ENCODE measurements at regions not wholly inside any gene's neighbourhood (a gene's known extent, or its start where the extent isn't known, plus 50 kb on each side); places are given as distances from the start of the nearest gene placed in this dataset.
A peak's percentile ranks its signal among the peaks of the same experiment; 100 is the strongest.
"Not testable (repeated sequence)": the region's sequence is repeated elsewhere in the genome, so short reads cannot be mapped to it uniquely, and the experiment has no call there.

DNA sequence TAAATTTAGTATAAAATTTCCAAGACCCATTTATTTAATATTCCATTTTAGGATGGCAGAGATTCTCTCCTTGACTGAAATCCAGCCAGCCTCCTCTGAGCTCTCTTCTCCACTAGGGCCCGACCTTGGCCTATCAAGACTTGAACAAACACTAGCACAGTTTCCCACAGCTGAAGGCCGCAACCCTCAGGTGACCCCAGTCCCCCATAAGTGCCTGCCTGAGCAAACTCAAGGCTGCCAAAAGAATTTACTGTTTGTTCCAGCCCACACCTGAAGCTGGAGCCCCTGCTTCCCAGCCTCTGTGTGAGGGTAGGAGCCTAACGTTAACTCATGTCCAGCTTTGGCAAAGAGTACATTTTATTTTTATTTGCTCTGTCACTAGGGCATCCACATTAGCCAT, 629.0 kb upstream of the ZFP42 start:
- no peak for DNase-seq

DNA sequence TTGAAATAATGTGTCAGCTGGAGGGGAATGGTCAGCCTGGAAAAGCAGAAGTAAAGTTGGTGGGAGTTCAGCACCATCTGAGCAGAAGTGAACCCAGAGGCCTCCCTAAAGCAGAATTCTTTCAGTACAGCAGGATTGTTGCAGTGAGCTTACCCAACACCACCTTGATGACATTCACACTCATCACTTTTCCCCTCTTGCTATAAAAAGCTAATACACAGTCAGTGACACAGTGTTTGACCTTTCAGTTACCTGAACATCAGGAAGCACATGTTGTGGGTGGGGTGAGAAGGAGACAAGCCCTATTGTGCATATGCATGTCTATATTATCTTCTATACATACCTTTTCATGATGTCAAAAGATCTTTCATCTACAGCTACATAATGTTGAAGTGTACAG, 624.7 kb upstream of the ZFP42 start:
- no peak for DNase-seq

DNA sequence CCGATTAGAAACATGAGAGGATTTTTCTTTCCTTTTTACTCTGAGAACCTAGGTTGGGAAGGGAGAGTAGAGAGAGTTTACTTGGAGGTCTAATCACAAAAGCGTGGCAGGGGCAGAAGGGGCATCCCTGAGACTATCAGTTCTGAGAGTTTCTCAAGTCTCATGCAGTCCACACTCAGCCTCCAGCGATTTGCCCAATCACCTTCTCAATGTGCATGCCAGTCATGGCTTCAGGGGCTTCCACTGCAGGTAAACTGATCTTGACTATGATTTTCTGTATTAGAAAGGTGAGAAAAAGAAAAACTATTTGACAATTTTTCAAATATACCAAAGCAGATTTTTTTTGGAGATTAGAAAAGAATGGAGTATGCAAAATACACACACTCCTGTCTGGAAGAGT, 617.1 kb upstream of the ZFP42 start:
- DNase-seq = no peak

DNA sequence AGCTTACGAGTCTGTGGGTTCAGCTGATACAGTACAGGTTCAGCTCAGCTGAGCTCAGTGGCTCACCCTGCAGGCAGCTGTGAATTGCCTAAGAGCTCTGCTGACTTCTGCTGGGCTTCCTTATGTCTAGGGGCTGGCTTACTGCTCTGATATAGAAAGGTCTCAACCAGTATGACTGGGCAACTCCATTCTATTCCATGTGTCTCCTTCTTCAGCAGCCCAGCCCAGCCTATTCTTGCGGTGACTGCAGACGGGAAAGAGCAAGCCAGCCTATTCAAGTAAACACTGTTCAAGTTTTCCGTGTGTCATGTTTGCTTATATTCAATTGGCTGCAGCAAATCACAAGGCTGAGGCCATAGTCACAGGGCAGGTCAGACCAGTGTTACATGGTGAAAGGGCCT, 615.4 kb upstream of the ZFP42 start:
- no peak for DNase-seq

DNA sequence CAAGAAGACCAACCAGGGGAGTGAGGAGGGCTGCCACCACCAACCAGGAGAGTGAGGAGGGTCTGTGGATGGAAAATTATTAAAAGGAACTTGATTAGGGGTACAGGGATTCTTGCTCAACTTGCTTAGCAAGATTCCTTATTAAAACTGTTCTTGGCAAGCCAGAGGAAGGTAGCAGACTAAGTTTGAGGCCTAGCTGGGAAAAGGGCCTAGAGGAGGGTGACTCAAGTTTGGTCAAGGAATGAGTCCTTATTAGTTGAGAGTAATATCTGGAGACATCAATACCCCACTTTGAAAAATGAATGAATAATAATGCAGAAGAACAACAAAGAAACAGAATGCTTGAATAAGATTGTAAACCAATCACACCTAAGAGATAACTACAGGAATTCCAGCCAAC, 612.4 kb upstream of the ZFP42 start:
- no peak for DNase-seq

DNA sequence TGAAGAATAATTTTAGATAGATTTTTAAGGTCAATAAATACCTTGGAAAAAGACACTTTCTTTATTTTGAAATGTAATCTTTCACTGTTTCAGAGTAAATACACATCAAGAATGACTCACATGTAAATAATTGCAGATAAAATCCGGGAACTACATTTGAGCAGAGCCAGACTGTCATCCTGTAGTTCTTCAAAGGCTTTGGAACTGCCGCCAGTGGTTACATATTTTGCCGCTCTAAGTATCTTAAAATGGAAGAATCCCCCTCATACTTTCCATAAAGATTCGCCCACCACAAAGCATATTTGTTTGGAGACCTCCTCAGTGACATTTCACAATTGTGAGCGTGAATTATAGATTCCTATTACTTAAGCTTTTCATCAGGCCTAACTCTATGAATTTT, 607.8 kb upstream of the ZFP42 start:
- DNase-seq = no peak

DNA sequence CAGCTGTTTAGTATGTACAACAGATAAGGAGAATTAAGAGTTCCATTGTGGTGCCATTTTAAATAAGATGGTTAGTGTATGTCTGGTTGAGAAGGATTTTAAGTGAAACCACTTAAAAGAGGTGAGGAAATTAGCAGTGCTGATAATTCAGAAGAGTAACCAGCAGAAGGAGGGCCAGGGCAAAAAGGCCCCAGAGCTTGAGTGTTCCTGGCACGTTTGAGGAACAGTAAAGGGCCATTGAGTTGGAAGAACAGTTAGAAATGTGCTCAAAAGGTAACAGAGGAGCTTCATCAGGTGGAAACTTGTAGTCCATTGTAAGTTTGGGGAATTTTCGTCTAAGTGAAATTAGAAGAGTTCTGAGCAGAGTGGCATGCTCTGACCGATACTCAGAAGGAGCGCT, 606.2 kb upstream of the ZFP42 start:
- no peak for DNase-seq

DNA sequence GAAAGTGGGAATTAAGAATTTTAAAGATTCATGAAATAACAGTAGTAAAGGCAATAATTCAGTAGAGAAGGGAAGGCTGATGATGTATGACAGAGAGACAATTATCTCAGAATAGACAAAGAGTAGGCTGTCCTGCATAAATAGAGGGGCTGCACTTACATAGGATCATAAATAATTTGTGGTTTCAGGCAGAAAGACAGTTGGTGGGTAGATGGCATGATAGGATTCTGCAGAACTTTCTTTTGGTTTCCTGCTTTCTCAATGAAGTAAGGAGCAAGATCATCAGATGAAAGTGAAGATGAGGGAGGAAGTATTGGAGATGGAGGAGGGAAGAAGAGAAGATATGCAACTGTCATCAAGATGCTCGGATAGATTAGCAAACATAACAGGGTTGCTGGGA, 604.9 kb upstream of the ZFP42 start:
- no peak for DNase-seq

DNA sequence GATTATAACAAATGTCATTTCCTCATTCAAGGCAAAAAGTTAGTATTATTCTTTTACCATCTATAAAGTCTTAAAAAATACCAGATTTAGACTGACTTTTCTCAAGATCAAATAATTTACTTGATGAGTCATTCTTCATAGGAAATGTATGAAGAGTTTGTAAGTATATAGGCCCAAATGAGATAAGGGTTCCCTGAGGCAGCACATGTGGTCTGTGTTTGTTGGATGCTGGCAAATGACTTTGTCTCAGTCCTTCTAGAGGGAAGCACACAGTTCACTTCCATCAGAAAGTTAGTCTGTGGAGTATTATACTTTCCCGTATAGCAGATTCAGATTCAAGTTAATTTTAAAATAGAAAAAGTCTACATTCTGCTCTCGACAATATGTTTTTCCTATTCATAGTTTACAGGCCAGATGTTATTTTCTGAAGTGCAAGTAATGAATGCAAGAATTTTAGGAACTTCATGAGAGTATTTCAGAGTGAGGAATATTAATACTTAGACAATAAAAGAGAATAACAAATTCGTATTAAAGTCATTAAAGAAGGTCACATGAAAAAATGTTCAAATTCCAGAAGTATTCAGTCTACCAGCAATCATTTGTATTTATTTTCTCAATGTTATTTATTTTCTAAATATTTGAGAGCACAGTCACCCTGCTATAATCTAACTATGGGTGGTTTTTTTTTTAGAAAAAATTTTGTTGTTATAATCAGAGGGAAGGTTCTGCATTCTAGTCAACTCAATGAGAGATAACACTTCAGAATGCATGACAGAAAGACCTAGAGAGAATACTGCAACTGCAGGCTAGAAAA, 601.8 kb upstream of the ZFP42 start:
- no peak for DNase-seq

DNA sequence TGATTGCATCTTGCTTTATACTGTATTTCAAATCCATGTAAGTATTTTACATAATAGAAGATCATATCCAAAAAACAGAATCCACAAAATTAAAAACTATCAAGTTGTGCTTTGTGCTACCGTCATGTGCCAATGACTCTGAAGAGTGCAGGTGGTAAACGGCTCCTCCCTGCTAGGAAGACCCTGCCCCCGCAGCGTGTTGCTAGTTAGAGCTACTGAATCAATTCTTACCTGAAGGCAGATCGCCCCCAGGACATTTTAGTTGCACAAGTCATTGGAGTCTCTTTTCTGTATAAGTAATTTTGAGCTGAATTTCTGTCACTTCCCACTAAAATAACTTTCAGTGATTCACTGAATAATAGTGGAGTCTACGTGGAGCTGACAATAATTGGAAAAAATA, 599.5 kb upstream of the ZFP42 start:
- DNase-seq = no peak

DNA sequence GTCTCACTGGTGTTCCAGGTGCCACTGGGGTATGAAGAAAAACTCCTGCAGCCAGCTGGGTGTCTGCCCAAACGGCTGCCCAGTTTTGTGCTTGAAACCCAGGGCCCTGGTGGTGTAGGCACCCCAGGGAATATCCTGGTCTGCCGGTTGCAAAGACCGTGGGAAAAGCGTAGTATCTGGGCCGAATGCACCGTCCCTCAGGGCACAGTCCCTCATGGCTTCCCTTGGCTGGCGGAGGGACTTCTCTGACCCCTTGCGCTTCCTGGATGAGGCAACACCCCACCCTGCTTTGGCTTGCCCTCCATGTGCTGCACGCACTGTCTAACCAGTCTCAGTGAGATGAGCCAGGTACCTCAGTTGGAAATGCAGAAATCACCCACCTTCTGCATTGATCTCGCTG, 587.1 kb upstream of the ZFP42 start:
- not testable (repeated sequence) for DNase-seq

DNA sequence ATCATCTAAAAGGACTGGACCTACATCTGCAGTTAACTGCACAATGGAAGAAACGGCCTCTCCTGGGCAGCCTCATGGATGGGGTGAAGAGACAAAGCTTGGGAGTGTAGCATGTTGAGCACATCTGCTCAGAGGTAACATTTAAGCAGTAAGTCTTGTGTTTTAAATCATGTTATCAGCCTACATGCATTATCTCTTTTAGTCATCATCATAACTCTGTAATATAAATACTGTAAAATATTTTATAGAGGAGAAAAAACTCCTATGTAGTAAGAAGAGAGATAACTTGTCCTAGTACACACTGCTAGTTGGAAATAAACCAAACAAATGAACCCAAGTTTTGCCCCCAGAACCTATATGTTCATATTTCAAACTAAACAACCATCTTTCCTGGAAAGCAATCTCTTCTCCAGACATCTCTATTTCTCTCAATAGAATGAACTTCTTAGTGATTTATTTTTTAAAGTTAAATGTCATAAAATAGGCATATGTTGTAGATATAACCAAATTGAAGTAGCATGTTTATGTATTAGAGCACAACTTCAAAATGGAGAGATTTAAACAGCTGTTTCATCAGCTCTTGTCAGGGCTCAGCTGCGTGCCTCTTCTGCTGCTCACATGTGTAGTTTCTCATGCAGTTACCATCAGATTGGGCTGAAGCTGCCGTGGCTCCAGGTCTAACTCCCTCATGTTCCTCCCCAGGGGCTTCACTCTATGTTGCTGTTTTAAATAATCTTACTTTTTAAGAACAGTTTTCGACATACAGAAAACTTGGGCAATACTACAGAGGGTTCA, 581.8 kb upstream of the ZFP42 start:
- DNase-seq = no peak

DNA sequence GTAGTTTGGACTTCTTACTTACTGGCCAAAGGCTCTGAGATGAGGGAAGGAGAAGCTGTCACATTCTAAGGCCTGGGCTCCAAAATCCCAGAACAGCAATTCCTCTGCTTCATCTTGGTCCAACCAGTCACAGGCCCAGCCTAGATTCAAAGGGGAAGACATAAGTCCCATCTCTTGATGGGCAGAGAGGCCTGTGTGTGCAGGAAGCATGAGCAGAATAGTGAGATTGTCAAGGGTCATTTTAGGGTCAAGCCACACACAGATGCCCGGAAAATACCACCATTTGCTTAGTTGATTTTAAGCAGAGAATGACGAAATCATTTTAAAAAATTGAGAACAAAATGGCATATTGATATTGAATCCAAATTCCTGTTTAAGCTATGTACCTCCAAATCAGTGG, 580.9 kb upstream of the ZFP42 start:
- DNase-seq = peak; percentile 26

DNA sequence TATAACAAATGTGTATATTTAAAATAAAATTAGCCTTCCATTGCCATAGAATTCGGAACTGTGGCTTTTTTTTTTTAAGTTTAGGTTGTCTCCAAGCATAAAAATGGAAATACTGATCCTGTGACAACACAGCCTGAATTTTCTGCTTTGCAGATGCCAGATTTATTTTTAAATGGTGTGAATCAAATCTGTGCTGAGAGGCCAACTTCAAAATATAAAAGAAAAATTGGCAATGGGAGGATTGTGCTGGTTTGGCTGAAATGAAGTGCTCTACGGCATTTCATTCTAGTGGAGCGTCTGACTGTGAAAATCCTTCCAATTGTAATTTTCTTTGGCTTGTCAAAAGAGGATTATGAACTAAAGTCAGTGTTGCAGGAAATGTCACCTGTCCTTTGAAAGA, 580.3 kb upstream of the ZFP42 start:
- peak; percentile 30 for DNase-seq

DNA sequence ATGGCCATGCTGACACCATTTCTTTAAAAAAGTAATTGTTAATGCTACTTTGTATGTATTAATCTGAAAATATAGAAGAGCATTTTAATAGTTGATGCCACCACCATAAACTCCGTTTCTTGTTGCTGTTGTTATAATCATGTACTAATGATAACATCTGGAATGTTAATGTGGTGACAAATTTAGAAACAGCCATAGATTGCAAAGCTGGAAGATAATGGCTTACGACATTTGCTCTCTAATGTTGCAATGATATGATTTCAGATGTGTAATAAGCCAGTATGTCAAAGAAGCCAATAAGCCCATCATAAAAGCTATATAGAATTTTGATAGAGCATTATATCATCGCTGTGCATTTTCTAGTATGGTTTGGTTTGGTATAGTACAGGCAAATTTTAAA, 579.4 kb upstream of the ZFP42 start:
- DNase-seq = no peak

DNA sequence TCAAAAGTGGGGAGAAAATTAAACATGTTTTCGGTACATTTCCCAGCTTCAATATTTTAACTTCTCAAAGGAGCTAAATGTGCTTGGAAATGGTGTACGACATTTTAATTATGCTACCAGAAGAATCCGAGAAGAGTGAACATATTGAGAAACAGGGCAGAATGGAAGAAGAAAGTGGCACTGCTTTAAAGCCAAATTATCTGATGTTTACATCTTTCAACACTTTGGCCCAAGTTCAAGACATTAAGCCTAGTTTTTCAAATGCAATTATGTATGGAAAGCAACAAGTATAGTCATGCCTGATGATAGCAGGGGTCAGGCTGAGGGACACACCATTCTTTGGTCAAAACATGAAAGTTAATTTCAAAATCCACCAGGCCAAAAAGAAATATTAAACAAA, 577.9 kb upstream of the ZFP42 start:
- DNase-seq = no peak

DNA sequence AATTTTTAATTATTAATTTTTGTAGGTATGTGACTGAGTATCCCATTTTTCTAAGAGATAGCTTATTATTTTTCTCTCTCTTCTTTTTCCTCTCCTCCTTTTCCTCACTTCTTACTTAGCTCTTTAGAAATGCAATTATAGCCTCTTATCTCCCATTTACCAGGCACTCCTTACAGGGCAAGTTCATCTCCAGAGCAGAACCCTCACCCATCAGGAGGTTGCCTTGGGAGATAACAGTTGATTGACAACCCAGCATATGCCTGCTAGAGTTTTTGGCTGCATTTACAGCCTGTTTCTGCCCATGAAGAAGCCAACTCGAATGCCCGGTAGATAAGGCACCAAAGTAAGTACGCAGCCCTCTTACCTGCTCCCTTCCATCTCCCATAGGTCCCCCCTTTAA, 572.9 kb upstream of the ZFP42 start:
- DNase-seq = no peak

DNA sequence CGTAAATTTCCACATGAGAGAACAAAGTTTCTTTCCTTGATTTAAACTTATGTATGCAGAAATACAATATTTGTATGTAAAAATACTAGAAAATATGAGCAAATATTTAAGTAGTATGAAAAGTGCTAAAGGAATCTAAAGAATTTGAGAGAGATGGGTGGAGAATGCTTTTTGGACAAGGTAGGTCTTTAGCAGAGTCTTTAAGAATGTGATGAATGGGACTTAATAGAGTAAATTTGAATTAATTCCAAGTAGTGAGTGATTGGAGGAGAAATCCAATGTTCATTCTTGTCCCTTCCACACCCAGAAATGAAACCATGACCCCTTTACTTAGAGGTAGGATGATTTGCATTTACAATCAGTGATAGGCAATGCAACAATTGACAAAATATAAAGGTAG, 570.9 kb upstream of the ZFP42 start:
- no peak for DNase-seq

DNA sequence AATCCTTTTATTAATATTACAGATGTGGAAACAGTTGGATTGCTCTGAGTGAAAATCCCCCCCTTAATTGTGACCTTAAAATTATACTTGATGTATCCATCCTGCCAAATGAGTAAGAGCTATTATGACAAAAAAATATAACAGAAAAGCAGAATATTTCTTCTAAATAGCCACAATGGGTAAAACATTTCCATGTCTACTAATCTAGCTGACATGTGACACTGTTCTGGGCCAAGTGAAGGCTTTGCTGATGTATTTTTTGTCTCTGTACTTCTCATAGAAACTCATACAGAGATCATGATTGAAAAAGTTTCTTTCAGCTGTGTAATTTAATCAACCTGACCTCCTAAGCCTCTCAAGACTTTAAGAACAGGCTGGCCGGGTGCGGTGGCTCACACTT, 569.1 kb upstream of the ZFP42 start:
- peak; percentile 27 for DNase-seq

DNA sequence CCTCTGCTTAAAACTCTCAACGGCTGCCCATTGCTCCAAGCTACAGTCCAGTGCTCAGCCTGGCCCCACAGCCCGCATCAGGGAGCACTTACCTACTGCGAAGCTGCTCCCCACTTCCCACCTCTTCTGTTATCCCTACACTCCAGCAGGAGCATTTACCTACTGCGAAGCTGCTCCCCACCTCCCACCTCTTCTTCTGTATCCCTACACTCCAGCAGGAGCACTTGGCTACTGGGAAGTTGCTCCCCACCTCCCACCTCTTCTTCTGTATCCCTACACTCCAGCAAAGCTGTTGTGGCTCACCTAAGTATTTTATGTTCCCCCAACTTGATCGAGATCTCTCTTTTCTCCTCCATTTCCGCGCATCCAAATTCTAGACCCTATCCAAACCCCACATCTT, 563.3 kb upstream of the ZFP42 start:
- DNase-seq = no peak

DNA sequence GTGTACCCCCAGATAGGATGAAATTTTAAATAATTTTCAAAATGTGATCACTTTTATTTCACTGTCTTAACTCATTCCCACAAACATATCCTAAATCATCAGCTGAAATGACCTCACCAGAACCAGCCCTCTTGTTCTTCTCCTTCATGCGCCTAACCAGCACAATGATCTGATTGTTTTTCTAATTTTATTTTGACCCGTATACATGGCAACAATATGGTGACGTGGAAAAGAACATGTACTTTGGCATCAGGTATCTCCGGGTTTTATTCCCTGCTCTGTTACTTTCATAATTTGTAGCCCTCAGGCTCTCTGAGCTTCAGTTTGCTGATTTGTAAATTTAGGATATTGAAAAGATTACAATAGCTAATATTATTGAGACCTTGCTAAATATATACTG, 562.4 kb upstream of the ZFP42 start:
- DNase-seq = no peak

DNA sequence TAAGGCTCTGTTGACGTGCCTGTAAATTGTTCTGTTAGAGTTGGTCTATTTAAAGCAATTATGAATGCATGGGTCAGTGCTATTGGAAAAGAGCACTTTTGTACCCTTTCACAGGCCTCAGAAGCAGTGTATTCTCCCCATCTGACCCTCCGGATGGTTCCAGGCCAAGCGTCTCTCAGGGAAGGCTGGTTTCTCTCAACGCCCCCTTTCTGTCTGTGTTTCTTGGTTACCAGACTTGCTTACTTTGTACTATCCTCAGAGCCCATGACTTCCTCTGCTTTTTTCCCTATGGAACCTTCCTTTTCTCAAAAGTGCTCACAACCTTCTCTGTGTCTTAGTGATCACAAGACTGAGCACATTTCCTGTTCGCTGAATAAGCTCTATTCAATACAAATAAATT, 559.3 kb upstream of the ZFP42 start:
- no peak for DNase-seq

DNA sequence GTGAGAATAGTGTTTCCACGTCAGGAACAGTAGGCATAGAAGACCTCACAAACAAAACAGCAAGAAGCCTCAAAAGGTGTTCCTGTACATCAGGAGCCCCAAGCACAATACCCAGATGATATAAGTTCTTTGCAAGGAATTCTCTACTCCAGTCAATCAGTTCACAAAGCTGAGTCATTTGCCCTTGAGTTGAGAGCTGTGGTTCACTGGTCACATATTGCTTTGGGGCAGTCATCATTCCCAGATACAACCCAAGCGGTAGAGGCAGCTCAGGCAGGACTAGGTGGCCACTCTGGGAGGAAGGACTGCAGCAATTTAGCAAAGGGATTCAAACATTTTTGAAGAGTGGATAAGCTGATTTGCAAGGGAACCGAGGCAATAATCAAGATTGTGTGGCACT, 551.5 kb upstream of the ZFP42 start:
- no peak for DNase-seq

DNA sequence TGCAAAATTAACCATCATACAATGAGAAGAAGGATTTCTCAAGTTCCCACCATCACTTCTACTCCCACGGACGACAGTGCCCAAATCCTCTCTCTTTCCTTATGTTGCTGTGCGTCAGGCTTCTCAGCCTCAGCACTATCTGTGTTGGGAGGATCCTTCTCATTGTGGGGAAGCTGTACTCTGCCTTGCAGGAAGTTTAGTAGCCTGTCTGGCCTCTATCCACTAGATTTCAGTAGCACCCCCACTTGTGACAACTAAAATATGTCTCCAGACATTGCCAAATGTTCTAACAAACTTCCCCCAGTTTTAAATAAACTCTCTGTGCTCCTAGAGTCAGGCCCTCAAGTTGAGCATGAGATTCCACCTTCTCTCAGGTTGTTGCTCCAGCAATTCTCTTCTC, 545.9 kb upstream of the ZFP42 start:
- DNase-seq = no peak

DNA sequence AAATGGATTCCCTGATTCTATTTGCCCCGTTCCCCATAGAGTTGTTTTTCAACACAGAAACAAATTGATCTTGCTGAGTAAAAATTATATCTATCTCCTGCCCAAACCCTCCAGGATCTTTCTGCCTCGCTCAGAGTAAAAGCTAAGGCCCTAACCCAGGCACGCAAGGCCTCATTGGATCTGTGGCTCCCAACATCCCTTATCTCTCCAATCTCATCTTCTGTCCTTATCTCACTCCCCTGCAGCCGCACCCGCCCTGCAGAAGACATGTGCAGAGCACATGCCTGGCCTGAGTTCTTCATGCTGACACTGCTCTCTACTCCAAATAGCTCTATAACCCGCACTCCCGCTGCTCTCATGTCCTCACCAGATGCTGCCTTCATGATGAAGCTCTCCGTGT, 543.8 kb upstream of the ZFP42 start:
- DNase-seq = no peak

Measured in right hindlimb (tissue), 1 donor.